B cell (primary cell): ENCODE measurements at regions not wholly inside any gene's neighbourhood (a gene's known extent, or its start where the extent isn't known, plus 50 kb on each side); places are given as distances from the start of the nearest gene placed in this dataset.

Source experiments
- ATAC-seq: fragments of 200-7000 bp; cut with Tn5 transposase; one replicate; pipeline ENCODE4 v1.10.0; 2021; ENCODE audit warnings: low read depth, mild to moderate bottlenecking, moderate number of reproducible peaks, moderate library complexity
- CTCF ChIA-PET: fragments of 350-600 bp; sonication (Branson Sonifier 250); formaldehyde crosslinking; loops from one replicate; lab custom pipeline; 2021; ENCODE audit warnings: antibody characterized with exemption, inconsistent platforms; lab: Charles Lee
- POLR2A ChIA-PET: fragments of 350-600 bp; sonication (Branson Sonifier 250); formaldehyde crosslinking; loops from one replicate; lab custom pipeline; 2021; ENCODE audit warnings: antibody characterized with exemption; lab: Charles Lee
- DNase-seq: peaks from one replicate; pipeline ENCODE4 v3.0.0; 2013
- H2AFZ ChIP-seq: 2 replicates; pipeline ENCODE4 v1.6.1; 2012; ENCODE audit warnings: mild to moderate bottlenecking, low read depth, low read length; ENCODE audit not compliant: insufficient read depth, poor library complexity, severe bottlenecking
- H3K27ac ChIP-seq, 2 donors: 1 replicate in 1 of 2; 2 replicates in 1 of 2; pipeline ENCODE4 v1.5.1; 2012 to 2013; ENCODE audit warnings: low read length in 2 of 2, mild to moderate bottlenecking in 2 of 2, moderate library complexity in 1 of 2
- H3K27me3 ChIP-seq, 4 experiments: fragments of 200-600 bp in 1 of 4; sonication (generic) in 1 of 4; replicated peaks in 1 of 4; 1 replicate in 2 of 4; 2 replicates in 2 of 4; pipeline versions ENCODE4 v1.6.1 to v1.7.0; 2013 to 2016; ENCODE audit warnings: low read length in 3 of 4, mild to moderate bottlenecking in 2 of 4, mixed read lengths in 1 of 4, moderate library complexity in 1 of 4; ENCODE audit not compliant: insufficient read depth in 4 of 4, control insufficient read depth in 3 of 4; ENCODE audit errors: control extremely low read depth in 1 of 4
- H3K36me3 ChIP-seq, 2 experiments: replicated peaks in 1 of 2; 1 replicate in 1 of 2; 2 replicates in 1 of 2; pipeline versions ENCODE4 v1.6.1 to v1.7.1; 2013; ENCODE audit warnings: low read length in 1 of 2; ENCODE audit not compliant: insufficient read depth in 2 of 2, control insufficient read depth in 1 of 2; ENCODE audit errors: control extremely low read depth in 1 of 2, extremely low read depth in 1 of 2
- H3K4me1 ChIP-seq, 2 donors: fragments of 200-600 bp in 1 of 2; sonication (generic) in 1 of 2; 1 replicate in 1 of 2; 2 replicates in 1 of 2; pipeline versions ENCODE4 v1.5.1 to v1.6.1; 2013 to 2017; ENCODE audit warnings: low read length in 2 of 2; ENCODE audit not compliant: control insufficient read depth in 2 of 2, insufficient read depth in 2 of 2
- H3K4me2 ChIP-seq: replicated peaks from 2 replicates; pipeline ENCODE3; 2012; ENCODE audit warnings: mild to moderate bottlenecking, low read depth, low read length; ENCODE audit not compliant: poor library complexity, severe bottlenecking
- H3K4me3 ChIP-seq, 5 experiments: fragments of 200-600 bp in 1 of 5; sonication (generic) in 1 of 5; 1 replicate in 3 of 5; 2 replicates in 2 of 5; pipeline versions ENCODE4 v1.5.1 to v1.7.0; 2011 to 2016; ENCODE audit warnings: low read length in 4 of 5, mild to moderate bottlenecking in 4 of 5, low read depth in 2 of 5, control low read depth in 1 of 5, moderate library complexity in 1 of 5; ENCODE audit not compliant: insufficient read depth in 1 of 5; ENCODE audit errors: control extremely low read depth in 1 of 5, extremely low read depth in 1 of 5
- H3K79me2 ChIP-seq: fragments of 200-600 bp; sonication (generic); one replicate; pipeline ENCODE4 v1.6.0; 2016; ENCODE audit warnings: low read length; ENCODE audit not compliant: control insufficient read depth, insufficient read depth
- H3K9ac ChIP-seq: fragments of 200-600 bp; sonication (generic); 2 replicates; pipeline ENCODE4 v1.6.1; 2017; ENCODE audit warnings: mild to moderate bottlenecking, low read length, moderate library complexity
- H3K9me3 ChIP-seq, 3 donors: one replicate each; pipeline versions ENCODE4 v1.6.1 to v1.7.1; 2013; ENCODE audit warnings: low read length in 2 of 3; ENCODE audit not compliant: control insufficient read depth in 2 of 3, insufficient read depth in 1 of 3; ENCODE audit errors: control extremely low read depth in 1 of 3
- H4K20me1 ChIP-seq: 2 replicates; pipeline ENCODE4 v1.6.0; 2012; ENCODE audit warnings: mild to moderate bottlenecking, low read length; ENCODE audit not compliant: insufficient read depth, control insufficient read depth, poor library complexity, severe bottlenecking
- H3K27ac Mint-ChIP-seq: one replicate; pipeline ENCODE4 v1.8.0; 2021; ENCODE audit warnings: mixed read lengths
- H3K27me3 Mint-ChIP-seq: one replicate; pipeline ENCODE4 v1.8.0; 2021; ENCODE audit warnings: mixed read lengths
- H3K4me1 Mint-ChIP-seq: one replicate; pipeline ENCODE4 v1.8.0; 2021; ENCODE audit warnings: mixed read lengths
- H3K4me3 Mint-ChIP-seq: one replicate; pipeline ENCODE4 v1.8.0; 2021; ENCODE audit warnings: mixed read lengths
- H3K9me3 Mint-ChIP-seq: one replicate; pipeline ENCODE4 v1.8.0; 2022; ENCODE audit warnings: mixed read lengths; ENCODE audit not compliant: insufficient read depth
- EZH2 ChIP-seq: IDR thresholded peaks from 2 replicates; pipeline ENCODE4 v1.6.1; 2012; ENCODE audit warnings: borderline replicate concordance, low read depth, mild to moderate bottlenecking, moderate library complexity, low read length; ENCODE audit not compliant: insufficient read depth, poor library complexity, severe bottlenecking
- WGBS: methylation state at CpG from one replicate; pipeline ENCODE4 v1.1.5; 2013; ENCODE audit warnings: missing lambda C conversion rate; ENCODE audit not compliant: insufficient coverage; 5-methylcytosine and 5-hydroxymethylcytosine counted together
- intact Hi-C: fragments of 100-400 bp; cut with micrococcal nuclease; formaldehyde crosslinking; loops from one replicate; pipeline ENCODE4 v1.10.0; 2022
- TF ChIP-seq, protein P1 (sequence below): fragments of 200-600 bp; IDR thresholded peaks from one replicate; pipeline ENCODE4 v1.8.0; 2022; ENCODE audit warnings: antibody characterized with exemption, mild to moderate bottlenecking

DNA sequence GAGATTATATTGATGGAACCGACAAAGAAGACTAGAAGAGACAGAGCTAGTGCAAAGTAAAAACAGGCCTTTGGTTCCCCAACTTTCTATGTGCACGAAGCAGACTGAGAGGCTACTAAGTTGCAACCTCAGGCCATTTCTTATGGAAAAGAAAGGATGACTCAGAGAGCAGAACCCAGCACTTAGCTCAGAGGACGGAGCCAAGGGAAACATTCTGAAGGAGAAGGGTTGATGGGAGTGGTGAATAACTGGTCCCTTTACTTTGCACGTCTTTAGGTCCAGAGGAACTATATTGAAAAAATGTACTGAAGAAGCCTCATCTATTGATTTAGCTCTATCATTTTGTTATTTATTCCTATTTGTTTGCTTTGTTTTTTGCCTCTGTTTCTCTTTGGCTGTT, 182.1 kb downstream of the CPE start:
- POLR2A ChIA-PET, result no interaction called here

DNA sequence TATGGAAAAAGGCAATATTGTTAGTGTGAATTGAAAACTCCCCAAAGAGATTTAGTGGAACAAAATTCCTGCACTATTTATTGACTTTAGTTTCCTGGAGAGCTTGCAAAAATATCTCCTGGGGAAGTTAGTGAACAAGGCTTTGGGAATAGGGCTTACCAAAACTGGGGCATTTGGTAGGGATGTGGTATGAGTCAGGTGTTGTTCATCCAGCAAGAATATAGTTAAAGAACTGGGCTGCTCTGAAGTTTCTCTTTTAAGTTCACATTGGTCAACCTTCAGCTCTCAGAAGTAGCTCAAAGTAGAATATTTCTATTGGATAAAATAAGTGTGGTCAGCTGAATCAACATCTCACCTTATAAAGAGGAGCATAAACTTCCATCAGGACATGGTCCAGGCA, 185.0 kb downstream of the CPE start:
- Histone ChIP-seq H3K9ac (no peak overlapping the region), H3K4me3 (no peak overlapping the region), H3K4me1 (no peaks in the 10 kb centered on the region), H2AFZ (no peak overlapping the region), H3K4me2 (no peak overlapping the region), H3K9me3 (no peaks in the 10 kb centered on the region), H3K27ac (no peak overlapping the region), H3K36me3 (no peaks in the 10 kb centered on the region), H3K79me2 (no peaks in the 10 kb centered on the region), H3K27me3 (no peaks in the 10 kb centered on the region), H4K20me1 (no peaks in the 10 kb centered on the region)
- H3K4me3 Mint-ChIP-seq, result no peak overlapping the region
- ChIA-PET POLR2A (no interaction called here), CTCF (interaction anchor here (1.2 kb wide), 1 partner anchor 19 kb away, joined by 3 read pairs; no protein-coding TSS in a partner anchor)
- DNase-seq (no peak), ATAC-seq (no peak)
- H3K9me3 Mint-ChIP-seq, result no peaks in the 10 kb centered on the region
- no peaks in the 10 kb centered on the region for H3K4me1 Mint-ChIP-seq
- no peak overlapping the region for H3K27ac Mint-ChIP-seq
- TF ChIP-seq, protein P1, sequence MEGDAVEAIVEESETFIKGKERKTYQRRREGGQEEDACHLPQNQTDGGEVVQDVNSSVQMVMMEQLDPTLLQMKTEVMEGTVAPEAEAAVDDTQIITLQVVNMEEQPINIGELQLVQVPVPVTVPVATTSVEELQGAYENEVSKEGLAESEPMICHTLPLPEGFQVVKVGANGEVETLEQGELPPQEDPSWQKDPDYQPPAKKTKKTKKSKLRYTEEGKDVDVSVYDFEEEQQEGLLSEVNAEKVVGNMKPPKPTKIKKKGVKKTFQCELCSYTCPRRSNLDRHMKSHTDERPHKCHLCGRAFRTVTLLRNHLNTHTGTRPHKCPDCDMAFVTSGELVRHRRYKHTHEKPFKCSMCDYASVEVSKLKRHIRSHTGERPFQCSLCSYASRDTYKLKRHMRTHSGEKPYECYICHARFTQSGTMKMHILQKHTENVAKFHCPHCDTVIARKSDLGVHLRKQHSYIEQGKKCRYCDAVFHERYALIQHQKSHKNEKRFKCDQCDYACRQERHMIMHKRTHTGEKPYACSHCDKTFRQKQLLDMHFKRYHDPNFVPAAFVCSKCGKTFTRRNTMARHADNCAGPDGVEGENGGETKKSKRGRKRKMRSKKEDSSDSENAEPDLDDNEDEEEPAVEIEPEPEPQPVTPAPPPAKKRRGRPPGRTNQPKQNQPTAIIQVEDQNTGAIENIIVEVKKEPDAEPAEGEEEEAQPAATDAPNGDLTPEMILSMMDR, result no peak
- TF ChIP-seq EZH2, result no peak
- no peaks in the 10 kb centered on the region for H3K27me3 Mint-ChIP-seq
- intact Hi-C loops, result no loop called here

More for the DNA sequence above, 182.1 kb downstream of the CPE start:
- H3K4me3 Mint-ChIP-seq, result no peak overlapping the region
- WGBS, result 95% methylated on average over 3 of the region's 4 CpGs
- Histone ChIP-seq H3K27me3 (no peaks in the 10 kb centered on the region), H3K9ac (no peak overlapping the region), H3K4me1 (no peaks in the 10 kb centered on the region), H3K36me3 (no peaks in the 10 kb centered on the region), H3K79me2 (no peaks in the 10 kb centered on the region), H3K9me3 (no peaks in the 10 kb centered on the region), H2AFZ (no peak overlapping the region), H3K4me2 (no peak overlapping the region), H3K4me3 (no peak overlapping the region), H3K27ac (no peak overlapping the region), H4K20me1 (no peaks in the 10 kb centered on the region)
- DNase-seq (no peak), ATAC-seq (no peak)
- TF ChIP-seq EZH2, result no peak
- TF ChIP-seq, protein P1, result no peak
- H3K4me1 Mint-ChIP-seq, result no peaks in the 10 kb centered on the region
- CTCF ChIA-PET, result no interaction called here
- no peaks in the 10 kb centered on the region for H3K9me3 Mint-ChIP-seq
- intact Hi-C loops, result no loop called here
- H3K27me3 Mint-ChIP-seq, result no peaks in the 10 kb centered on the region
- no peak overlapping the region for H3K27ac Mint-ChIP-seq
